Stimulated activated CD4-positive, alpha-beta T cell treated with anti-CD3 and anti-CD28 coated beads, Interleukin-15, amount 100 ng/mL, for 1 hour (primary cell): ENCODE measurements at regions not wholly inside any gene's neighbourhood (a gene's known extent, or its start where the extent isn't known, plus 50 kb on each side); places are given as distances from the start of the nearest gene placed in this dataset.

Source experiments
- DNase-seq, 2 donors: peaks; one replicate each; pipeline ENCODE4 v3.0.0-alpha.2; 2020; ENCODE audit warnings: low read depth in 1 of 2, low spot score in 1 of 2

DNA sequence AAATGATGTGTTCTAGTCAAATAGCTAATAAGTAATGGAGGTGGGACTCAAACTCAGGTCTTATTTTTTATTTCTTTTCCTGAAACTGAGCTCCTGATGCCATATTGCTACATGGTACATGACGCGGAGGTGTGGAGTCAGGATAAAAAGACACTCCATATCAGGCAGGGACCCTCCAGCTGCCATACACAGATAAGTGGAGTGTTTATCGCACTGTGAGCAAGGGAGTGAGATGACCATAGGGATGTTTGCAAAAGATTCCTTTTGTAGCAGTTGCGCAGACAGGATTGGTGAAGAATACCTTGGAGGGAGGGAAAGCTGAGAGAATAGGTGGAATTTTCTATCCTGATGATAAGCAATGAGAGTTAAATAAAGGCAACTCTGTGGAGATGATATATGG is 657.2 kb downstream of the RNF144A start:
- DNase-seq, result no peak

DNA sequence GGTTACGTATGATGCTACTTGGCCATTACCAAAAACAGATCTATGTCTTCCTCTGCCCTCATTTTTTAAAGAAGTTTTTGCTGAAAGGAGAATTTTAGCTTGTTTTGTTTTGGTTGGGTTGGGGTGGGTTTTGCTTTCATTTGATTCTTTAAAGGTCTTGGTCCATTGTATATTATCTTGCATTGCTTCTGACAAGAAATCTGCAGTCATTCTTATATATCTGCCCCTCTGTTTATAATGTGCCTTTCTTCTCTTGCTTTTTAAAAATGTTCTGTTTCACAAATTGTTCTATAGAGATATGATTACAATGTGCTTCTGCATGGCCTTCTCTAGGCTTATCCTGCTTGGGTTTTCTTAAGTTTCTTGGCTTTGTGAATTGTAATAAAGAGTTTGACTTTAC is 660.6 kb downstream of the RNF144A start:
- DNase-seq, result no peak

DNA sequence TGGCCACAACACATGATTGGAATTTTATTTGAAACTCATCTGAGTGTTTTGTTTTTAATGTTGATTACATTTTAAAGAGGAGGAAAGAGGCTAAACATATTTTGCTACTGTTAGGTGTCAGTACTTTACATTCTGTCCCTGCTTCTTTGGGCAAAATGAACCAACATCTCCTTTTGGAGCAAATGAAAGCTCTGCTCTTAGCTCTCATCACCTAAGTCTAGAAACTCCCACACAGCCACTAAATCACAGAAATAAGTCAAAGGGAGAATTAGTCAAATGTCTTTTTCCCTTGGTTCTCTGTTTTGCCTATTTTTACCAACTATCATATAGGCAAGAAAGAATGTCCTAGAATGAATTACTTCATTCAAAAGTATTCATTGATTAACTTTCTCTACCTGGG is 666.8 kb downstream of the RNF144A start:
- no peak for DNase-seq

DNA sequence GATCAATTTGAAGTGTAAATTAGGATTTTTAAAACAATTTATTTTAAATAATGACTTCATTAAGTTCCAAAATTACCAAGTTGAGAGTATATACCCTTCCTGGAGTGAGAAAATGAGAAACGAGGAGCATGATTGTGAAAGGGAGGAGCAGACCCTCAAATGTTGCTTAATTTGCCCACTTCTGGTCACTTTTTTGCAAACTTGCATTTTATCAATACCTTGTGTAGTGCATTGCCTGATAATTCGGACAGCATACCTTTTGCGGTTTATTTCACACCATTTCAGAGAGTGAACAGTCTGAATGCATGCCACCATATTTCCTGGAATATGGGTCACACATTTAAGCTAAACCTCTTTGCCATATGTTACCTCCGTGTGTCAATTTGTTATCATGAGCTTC is 669.7 kb downstream of the RNF144A start:
- DNase-seq, result no peak

DNA sequence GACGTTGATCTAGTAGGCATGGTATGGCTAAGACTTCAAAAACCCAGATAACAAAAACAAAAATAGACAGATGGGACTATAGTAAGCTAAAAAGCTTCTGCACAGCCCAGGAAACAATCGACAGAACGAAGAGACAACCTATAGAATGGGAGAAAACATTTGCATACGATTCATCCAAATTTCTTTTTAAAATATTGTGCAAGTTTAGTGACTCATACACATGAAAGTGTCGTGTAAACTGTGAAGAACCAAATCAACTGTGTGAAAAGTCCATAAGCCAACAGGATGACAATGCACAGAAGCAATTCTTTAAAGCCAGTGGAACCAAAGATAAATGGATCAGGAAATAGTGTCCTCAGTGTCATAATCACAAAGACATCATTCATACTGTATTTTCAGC is 671.1 kb downstream of the RNF144A start:
- DNase-seq, result no peak

DNA sequence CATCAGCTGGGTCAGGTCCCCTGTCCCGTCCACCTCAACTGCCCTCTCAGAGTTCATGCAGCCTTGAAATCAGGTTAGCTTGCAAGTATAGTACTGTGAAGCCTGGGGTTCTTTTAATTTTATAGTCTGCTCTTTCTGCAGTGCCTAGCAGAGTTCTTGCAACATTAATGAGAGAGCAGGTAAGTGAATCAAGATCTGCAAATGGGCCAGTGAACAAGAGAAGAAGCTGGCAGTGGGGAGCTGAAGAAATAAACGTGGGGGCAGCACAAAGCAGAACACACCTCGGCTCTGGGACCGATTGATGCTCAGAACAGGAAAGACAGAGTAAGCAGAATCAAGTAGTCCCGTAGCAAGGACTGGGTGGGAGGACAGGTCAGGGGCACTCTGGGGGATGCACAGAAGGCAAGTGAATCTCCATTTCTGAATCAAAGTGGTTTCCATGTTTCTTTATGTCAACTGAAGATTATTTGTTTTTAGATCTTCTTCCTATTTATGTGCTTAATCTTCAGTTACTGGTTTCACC is 675.5 kb downstream of the RNF144A start:
- no peak for DNase-seq

DNA sequence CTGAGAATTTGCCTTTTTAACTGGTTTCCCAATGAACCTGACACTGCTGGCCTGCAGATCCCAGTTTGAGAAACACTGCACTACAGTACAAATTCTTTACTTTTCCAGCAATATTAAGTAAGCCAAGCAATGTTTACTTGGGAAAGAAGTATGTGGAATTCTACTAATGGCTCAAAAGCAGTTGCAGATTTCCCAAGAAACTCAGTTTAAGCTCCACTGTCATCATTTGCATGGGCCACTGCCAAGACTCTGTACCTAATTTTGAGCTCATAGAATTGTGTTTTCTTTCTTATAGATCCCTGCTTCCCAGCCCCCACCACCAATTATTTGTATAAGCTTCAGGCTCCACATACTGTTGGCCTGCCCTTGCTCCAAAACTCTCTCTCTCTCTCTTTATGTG is 676.1 kb downstream of the RNF144A start:
- DNase-seq, result no peak

DNA sequence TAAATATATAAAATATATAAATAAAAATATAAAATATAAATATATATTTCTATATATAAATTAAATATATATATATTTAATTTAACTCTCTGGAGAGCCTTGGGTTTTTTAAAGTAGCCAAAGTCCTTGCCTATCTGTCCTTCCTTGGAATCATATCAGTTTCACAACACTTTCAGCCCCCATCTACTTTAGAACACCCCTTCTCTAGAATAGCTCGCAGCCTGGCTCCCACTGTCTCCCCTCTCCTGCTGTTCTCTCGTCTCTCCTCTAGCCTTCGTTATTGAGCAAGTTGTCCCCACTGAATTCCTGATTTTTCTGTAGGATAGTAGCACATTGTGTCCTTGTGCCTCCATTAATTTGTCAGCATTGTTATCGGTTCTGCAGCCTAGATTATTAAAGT is 677.0 kb downstream of the RNF144A start:
- DNase-seq, result no peak

DNA sequence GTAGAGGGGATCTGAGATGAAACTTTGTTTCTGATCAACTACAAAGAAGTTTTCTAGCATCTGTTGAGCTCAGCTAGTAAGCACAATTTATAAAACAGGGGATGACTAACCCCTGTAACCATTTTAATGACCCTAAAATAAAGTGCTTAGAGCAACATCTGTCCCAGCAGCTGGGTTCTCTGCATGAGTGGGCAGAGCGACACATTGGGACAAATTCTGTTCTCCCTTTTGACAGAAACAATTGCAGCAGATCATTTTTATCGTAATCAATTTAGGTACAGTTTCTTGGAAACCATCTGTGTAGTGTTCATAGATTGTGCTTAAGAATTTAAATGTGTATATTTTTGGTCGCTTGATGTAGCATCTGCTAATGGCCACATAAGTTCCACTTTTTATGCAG is 678.0 kb downstream of the RNF144A start:
- DNase-seq, result no peak

DNA sequence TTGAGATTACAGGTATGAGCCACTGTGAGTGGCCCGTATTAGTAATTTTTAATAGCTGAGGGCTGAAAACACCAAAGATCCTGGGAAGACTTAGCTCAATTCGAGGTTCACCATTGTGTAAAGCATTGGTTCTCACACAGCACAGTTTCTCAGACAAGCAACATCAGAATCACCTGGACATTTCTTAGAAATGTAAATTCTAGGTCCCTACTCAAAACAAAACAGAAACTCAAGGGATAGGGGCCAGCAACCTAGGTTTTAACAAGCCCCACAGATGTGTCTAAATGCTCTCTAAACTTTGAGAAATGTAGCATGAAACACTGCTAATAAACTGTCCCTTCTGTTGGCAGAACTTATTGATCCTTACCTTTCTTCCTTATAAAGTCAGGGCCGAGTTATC is 681.2 kb downstream of the RNF144A start:
- DNase-seq, result no peak

DNA sequence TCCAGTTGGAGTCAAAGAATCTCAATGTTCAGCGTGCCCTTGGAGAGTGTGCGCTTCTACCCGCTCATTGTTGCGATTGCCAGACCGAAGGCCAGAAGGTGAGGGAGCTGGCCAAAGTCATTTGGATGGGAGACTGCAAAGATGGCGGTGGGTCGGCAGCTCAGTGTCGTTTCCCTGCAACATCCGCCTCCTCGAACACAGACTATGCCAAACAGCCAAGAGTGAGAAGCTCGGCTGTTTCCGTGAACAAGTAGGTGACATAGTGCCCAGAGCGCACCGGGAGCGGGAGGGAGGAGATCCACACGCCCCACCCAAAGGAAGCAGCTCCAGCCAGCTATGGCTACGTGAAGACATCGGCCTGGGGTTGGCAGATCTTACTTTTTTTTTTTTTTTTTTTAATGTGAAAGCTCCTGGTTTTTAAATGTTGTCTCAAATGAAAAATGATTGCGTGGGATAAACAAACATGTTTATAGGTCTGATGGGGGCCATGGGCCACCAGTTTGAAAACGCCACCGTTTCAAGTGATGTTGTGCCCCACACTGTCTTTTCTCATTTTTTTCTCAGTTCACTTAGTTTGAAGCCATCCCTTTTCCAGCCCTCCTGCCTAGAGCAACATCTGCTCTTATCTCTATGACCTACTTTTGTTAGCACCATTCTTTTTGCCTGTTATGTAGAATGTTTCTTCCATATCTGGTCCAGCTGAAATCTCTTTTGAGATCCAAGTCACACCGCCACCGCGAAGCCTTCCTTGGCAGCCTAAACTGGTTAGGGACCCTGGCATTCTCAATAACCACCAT is 682.4 kb downstream of the RNF144A start:
- DNase-seq, result no peak

DNA sequence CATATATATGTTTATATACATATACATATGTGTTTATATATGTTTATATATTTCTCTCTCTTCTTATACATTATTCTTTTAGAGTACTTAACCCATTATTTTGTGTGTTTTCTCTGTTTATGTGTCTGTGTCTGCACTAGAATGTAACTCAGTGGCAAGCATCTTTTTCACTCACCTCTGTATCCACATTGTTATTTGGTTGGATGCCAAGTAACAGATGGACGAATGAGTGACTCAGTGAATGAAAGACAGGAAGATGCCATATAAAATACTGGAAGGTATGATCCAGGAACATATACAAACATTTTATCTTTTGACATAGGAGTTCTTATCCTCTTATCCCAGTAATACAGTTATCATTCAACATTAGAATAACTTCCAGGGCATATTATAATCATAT is 684.8 kb downstream of the RNF144A start:
- no peak for DNase-seq

DNA sequence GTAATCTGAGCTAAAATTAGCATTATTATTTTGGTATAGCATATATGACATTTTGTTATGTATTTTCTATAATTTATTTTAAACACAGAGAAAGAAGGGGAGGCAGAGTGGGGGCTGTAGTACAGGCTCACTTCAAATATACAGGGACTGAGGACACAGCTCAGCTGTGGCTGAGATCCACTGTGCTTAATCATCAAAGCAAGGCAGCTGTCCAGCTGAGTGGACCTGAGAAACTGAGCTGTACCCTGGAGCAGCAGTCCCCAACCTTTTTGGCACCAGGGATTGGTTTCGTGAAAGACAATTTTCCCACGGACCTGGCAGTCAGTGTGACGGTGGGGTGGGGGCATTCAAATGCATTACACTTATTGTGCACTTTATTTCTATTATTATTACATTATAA is 687.2 kb downstream of the RNF144A start:
- no peak for DNase-seq

DNA sequence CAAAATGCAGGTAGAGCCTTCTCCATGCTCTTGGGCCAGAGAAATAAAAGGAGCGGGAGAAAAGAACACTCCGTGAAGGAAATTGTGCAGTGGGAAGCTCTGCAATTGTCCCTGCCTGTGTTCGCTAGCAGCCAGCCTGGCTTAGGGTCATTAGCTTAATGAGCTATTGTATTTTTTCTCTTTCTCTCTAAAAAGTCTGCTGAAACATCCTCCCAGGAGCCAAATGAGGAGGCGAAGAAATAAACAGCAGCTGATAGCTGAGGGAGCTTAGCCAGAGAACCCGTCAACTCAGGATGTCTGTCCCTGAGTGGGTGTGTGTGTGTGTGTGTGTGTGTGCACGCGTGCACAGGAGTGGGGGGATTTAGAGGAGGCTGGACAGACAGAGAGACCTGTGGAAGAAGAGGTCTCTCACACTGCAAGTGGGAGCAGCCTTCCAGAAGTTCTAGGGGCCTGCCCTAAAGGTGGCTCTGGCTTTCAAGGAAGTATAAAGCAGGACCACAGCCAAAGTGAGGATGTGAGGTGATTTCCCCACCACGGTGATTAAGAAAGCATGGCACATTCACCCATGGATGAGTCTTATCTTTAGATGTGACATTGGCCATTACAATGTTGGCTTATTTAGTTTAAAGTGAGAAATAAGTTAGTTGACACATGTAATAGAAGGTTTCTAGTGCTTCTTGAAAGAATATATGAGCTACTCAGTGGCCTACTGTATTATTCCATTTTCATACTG is 690.4 kb downstream of the RNF144A start:
- DNase-seq, result no peak

DNA sequence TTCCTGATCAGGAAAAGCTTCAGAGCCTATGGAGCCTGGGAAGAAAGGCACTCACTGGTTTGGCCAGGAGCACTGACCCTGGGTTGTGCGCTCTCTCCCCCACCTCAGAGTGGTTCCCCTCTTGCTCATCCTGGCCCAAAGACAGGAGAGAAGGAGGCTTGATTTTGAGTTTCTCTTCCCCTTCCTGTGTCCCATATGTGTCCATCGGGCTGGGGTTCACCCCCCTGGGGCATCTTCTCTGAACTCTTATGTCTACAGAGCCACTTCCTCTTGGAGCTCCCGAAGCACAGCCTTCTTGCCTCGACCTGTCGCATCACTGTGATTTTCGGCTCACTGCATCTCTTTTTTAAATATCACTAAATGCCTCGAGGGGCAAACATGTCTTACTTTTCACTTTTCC is 692.3 kb downstream of the RNF144A start:
- DNase-seq, result no peak

DNA sequence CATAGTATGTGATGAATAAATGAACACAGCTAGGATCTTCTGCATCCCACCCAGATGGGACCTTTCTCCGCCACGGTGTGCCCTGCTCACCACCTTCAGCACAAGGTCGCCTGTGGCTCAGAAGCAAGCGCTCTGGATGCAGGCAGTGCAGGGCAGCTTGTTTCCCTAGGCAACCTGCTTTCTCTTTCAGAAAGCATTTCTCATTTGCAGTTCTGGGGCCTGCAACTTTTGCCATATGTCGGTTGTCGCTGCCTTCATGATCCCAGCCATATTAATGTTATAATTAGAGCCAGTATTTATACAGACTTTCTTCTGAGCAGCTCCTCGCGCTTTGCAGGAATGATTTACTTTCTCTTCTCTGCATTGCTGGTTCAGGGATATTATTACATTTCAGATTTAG is 692.8 kb downstream of the RNF144A start:
- DNase-seq, result no peak

DNA sequence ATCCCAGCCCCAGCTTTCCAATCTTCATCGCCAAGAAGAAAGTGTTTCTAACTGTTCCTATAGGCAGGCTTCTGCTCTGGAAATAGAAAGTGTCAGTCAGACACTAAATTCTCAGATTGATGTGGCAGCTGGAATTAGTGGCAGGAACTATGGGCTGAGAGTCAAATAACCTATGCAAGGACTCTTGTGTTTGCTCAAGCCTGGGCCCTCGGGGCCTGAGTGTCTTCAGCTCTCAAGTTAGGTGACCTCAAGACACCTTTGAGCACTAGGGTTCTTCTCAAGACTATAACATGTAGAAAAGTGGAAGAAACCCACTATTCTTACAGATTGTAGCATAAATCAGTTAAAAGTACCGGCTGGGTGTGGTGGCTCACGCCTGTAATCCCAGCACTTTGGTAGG is 694.5 kb downstream of the RNF144A start:
- DNase-seq, result no peak

DNA sequence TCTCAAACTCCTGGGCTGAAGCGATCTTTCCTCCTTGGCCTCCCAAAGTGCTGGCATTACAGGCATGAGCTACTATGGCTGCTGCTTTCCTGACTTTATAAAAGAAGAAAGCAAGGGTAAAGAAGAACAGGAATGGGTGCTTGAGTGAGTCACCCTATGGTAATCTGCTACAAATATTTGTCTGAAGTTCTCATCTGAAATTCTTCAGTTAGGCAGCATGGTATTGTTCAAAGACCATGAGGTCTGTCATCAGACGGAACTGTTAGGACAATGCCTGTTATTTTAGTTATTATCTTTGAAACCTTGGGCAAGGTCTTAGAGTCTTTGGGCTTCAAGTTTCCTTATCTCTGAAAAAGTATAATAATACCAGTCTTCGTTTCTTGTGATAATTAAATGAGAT is 695.8 kb downstream of the RNF144A start:
- DNase-seq, result no peak

DNA sequence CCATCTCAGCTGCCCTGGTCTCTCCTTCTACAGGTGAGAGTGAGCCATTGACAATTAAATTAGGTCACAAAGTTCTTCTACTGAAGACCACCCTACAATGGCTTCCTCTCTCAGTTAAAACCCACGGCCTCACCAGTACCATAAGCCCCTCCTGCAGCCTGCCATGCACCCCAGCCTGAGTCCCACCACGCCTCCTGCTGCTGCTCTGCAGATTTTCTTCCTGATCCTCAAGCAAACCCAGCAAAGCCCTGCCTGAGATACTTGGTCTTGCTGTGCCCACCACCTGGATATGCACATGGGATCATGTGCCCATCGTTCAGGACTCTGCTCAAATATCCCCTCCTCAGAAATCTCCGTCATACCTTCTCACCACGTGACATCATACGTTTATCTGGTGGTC is 696.6 kb downstream of the RNF144A start:
- DNase-seq, result no peak

DNA sequence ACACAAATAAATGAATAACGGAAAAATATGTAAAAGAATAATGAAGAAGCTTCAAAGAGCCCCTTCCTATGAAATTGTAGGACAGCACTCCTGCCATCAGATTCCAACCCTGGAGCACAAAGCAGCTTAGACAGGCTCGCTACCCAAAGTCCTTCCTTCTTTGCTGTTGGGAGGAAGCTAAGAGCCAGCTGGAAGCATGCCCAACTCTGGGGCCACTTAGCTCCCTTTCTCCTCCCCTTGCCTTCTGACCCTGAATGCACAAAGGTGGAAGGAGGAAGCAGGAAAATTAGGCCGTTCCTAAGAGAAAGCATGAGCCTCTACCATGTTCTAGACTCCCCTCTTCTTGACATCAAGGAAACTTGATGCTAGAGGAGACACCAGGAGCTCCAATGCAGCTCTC is 700.8 kb downstream of the RNF144A start:
- no peak for DNase-seq

DNA sequence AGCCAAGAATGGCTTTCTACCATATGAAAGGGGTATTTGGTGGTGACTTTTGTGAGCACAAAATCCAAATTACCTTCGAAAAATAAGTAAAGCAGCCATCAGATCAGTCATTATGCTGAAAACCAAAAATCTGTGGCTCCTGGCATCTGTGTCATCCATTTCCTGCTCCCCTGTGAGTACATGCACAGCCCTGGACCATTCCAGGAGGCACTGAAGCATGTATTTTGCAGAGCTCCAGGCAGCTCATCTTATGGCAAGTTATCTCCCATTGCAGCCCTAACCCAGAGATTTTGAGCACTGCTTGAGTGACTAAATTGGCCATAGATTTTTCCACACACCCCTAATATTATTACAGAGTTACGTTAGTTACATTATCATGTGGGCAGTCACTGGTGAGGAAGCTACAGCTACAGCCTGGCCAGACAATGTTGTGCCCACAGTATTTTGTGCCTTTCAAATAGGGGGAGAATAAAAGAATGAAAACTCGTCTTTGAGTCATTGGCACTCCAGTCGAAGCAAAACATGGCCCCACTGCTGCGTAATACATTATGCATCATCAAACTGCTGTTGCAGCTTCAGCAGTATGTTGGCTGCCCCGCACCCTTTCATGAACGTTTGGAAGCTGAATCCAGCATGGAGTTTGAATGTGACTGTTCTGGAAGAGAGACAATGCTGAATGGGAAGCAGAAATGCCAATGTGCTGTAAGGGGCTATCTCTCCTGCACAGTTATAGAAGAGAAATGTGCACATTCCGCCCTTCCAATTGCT is 702.2 kb downstream of the RNF144A start:
- DNase-seq, result no peak

DNA sequence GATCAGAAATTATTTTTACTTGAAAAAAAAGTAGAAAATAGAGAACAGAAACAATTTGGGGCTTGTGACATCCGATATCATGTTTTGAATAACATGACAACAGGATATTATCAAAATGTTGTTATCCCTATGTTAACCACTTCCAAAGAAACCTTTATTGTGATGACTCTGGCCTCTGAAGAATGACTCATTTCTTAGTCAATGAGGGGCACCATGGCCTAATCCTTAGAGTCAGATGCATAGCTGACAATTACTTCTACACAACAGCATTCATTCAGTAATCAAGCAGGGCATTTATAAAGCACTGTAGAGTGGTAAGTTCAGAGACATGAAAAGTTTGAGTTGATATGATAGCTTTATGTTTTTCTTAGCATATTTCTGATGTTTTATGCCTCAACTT is 703.0 kb downstream of the RNF144A start:
- no peak for DNase-seq
